ENCODE measurements at regions not wholly inside any gene's neighbourhood (a gene's known extent, or its start where the extent isn't known, plus 50 kb on each side); places are given as distances from the start of the nearest gene placed in this dataset.
"Not testable (repeated sequence)": the region's sequence is repeated elsewhere in the genome, so short reads cannot be mapped to it uniquely, and the experiment has no call there.

DNA sequence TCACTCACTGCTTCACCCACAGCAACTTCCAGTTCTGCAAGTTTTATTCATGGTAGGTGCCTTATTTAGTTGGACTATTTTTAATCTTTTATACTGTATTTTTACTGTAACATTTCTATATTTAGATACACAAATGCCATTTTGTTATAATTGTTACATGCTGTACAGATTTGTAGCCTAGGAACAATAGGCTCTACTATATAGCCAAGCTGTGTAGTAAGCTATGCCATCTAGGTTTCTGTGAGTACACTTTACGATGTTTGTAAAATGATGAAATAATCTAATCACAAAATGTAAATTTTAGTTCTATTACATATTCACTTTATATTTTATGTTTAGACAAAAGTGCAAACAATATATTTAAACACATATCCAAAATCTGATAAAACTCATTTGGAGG lies 1187.8 kb downstream of the TECRL start:
- no peak for DNase-seq

DNA sequence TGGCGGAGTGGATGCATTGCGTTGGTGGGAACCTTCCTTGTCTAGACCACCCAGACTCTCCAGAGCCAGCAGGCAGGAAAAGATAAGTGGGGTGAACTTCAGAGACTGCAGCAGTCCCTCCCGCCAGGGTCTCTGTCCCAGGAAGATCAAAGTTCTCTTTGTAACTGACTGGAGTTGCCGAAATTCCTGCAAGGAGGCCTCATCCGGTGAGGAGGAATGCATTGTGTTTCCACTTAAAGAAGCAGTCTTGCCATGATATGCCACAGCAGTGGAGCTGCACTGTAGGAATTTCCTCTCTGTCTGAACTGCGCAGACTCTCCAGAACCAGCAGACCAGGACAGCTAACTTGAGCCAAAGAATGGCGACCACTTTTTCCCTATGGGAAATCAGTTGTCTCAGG lies 1190.4 kb downstream of the TECRL start:
- no peak for DNase-seq

DNA sequence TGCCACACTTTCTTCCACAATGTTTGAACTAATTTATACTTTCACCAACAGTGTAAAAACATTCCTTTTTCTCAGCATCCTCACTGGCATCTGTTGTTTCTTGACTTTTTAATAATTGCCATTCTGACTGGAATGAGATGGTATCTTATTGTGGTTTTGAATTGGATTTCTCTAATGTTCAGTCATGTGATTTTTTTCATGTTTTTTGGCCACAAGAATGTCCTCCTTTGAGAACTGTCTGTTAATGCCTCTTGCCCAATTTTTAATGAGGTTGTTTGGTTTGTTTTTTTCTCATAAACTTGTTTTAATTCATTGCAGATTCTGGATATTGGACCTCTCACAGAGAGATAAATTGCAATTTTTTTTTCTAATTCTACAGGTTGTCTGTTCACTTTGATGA lies 1195.2 kb downstream of the TECRL start:
- no peak for DNase-seq

DNA sequence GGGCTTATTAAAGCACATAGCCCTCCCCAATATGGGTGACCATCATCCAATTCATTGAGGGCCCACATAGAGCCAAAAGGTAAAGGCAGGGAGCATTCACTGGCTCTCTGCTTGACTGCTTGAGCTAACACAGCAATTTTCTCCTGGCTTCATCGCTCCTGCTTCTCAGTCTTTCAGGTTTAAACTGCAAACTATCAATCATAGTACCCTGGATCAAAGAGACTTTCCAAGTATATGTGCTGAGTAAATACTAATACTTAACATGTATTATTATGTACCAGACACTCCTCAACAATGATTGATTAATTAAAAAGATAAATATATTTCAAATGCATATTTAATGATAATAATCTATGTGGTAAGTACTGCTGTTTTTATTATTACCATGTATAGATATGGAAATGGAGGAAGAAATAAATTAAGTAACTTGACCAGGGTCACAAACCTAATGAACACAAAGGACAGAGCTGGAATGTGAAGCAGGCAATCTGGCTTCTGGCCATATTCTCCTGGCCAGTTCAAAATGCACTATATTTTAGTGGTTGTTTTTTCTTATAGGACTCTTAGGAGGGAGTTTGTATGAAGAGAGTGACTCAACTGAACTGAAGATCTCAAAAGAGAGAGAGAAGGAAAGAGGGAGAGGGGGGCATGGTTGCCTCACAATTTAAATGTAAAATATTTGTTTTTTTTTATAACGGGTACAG lies 1197.3 kb downstream of the TECRL start:
- no peak for DNase-seq

DNA sequence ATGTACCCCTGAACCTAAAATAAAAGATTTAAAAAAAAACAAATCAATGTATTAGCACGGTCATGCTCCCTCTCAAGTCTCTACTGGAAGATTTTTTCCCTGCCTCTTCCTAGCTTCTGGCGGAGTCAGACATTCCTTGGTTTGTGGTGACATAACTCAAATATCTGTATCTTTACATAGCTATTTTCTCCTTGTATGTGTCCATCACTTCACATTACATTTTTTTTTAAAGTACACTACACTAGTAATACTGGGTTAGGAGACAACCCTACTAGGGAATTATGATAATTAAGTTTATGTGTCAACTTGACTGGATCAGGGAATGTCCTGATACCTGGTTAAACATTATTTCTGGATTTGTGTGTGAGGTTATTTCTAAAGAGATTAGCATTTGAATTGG lies 1197.9 kb downstream of the TECRL start:
- DNase-seq = no peak

DNA sequence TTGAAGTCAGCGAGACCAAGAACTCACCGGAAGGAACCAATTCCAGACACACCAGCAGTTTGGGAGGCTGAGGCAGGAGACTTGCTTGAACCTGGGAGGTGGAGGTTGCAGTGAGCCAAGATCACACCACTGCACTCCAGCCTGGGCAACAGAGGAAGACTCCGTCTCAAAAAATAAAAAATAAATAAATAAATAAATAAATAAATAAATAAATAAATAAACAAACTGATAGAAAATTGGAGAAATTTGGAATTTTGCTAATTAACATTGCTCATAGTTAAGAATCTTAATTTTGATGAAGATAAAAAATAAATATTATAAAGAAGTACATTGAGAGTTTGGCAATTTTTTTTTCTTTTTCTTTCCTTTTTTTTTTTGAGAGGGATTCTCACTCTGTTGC lies 1216.2 kb downstream of the TECRL start:
- DNase-seq = not testable (repeated sequence)

DNA sequence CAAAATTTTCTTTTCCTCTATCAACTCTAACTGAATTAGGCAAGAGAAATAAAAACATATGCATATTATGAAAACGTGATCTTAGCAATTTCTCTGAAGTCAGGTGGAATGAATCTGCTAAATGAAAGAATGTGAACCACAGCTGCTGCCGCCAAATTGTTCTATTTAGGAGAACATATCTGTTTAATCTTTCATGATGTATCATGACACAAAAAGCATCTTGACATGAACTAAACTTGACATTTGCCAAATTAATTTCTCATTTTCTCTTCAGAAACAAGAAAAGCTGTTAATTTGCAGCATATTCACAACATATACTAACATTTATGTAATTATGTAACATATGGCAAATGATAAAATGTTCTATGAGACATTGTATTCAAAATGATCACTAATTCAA lies 1237.9 kb downstream of the TECRL start:
- DNase-seq = no peak

DNA sequence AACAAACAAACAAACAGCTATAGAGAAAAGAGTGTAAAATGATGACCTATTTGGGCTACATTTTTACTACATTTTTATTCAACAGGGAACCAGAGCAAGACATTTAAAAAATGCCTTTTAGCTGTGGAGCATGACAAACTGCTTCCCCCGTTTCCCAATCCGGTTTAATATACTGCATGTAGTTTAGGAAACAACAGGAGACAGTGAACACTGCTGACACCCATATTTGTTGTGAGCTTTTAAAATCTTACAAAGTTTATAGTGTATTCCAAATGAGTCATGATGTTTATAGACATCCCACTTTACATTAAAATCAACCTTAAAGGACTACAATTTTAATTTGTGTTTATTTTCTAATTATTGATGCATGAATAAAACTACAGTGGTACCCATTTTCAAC lies 1238.3 kb downstream of the TECRL start:
- DNase-seq = no peak

DNA sequence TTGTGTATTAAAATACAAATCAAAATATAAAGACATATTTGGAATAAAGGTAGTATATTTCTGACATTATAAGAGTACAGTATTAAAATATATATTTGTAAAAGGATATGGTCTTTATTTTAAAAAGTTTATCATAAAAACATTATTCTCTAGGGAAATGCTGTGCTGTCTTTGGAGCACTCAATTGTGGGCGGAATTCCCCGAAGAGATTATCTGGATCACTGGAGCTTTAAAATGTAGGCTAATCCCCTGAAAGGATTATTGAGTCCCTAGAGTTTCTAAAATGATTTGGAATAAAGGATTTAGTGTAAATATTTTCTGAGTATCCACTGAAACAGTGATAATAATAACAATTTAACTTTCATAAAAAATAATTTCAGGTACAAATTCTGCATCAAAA lies 1239.4 kb downstream of the TECRL start:
- DNase-seq = no peak

DNA sequence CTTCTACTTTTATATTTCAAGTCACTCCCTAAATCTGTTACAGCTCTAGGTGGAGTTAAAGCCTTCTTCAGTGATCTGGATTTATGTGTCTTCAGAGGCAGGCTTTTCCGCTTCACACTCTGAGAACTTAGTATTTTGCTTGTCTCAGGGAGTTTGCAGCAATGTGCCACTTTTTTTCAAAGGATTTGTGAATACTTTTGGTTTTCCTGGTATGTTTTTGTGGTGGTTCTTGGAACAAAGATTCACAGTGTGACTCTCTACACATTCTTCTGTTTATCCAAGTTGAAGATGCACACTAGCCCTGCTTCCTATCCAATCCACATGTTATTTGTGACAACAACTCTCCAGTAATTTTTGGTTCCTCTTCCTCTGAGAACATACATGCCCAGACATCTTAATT lies 1253.7 kb downstream of the TECRL start:
- DNase-seq = no peak

DNA sequence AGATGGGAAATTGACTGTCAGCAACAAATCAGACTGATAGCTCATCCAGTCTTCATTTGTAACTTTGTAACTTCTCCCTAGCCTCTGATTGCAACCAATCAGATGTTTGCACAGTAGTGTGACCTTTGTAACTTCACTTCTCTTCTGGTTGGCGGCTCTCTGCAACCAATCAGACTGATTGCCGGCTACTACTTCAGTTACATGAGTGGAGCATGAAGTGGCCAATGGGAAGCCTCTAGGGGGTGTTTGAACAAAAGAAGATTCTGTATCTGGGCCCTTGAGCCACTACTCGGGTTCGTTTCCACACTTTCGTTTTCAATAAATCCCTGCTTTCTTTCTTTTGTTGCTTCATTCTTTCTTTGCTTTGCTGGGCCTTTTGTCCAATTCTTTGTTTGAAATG lies 1285.8 kb downstream of the TECRL start:
- no peak for DNase-seq

DNA sequence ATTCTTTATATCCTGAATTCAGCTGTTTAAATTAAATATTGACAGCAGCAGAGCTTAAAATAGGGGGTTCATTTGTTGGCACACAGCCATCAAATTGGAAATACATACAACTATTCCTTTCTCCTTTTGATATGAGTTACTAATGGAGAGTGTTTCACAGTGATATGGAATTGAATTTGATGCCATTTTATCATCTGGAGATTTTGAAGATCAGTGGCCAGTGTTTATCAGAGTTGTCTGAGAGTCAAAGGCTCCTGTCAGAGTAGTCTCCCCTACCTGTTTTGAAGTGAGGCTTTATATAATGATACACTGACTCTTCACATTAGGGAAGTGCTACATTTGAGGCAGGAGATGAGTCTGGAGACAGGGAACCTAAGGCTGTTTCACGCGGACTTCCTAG lies 1286.3 kb downstream of the TECRL start:
- DNase-seq = no peak

DNA sequence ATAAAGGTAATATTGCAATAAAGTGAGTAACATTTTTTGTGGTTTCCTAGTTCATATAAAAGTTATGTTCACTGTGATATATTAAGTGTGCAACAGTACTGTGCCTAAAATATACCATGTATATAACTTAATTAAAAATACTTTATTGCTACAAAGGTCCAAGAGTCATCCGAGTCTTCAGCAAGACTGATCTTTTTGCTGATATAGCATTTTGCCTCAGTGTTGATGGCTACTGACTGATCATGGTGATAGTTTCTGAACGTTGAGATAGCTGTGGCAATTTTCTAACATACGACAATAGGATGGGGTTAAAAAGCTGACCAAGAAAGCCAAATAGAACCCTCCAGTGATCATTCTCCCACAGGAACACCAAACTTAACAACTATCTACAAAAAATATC lies 1302.7 kb downstream of the TECRL start:
- no peak for DNase-seq

DNA sequence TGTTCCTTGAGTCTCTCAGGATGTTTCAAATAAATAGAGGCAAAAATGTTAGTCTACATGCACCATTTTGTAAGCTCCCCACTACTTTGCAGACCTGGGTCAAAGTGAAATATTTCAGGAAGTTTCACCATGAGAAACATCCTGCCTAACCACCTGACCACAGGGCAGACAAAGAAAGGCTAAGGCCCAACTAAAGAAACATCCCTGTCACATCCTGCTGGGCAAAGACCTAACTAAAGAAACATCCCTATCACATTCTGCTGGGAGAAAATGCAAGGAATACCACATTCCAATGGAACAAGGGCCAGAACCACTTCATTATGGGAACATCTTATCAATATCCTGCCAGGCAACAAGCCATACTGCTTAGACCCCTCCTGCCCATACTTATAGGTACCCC lies 1303.4 kb downstream of the TECRL start:
- DNase-seq = no peak

DNA sequence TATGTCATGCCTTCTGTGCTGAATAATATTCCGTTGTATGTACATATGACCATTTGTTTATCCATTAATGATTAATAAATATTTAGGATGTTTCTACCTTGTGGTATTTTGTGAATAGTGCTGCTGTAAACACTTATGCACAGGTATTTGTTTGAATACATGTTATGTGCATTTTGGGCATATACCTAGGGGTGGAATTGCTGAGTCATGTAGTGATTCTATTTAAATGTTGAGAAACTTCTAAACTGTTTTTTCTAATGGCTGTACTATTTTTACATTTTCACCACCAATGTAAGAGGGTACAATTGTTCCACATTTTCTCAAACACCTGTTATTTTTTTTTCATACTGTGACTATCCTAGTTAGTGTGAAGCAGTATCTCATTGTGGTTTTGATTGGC lies 1318.6 kb downstream of the TECRL start:
- DNase-seq = no peak

DNA sequence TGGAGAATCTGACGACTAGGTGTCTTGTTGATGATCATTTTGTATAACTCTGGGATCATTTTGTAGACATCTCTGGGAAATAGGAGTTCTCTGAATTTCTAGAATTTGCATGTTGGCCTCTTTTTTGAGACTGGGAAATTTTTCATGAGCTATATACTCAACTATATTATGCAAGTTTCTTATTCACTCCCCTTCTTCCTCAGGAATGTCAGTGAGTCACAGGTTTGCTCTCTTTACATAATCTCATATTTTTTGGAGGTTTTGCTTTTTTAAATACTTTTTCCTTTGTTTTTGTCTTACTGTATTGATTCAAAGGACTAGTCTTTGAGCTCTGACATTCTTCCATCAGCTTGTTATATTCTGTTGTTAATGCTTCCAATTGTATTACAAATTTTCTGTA lies 1324.2 kb downstream of the TECRL start:
- DNase-seq = no peak

DNA sequence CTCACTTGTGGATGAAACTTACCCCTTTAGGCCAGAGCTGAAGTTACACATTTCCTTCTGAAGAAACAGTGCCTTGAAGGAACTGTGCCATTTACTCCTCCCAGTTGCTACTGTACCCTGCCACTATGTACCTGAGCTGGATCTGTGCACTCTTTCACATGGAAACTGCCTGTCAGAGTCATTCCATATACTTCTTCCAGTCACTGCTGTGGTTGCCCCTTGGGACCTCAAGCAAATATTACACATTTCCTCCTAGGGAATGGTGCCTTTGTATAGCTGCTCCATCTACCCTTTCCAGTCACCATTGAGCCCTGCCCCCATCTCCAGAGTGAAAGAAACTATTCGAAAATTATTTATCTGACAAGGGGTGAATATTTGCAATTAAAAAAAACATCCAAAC lies 1328.3 kb downstream of the TECRL start:
- no peak for DNase-seq

DNA sequence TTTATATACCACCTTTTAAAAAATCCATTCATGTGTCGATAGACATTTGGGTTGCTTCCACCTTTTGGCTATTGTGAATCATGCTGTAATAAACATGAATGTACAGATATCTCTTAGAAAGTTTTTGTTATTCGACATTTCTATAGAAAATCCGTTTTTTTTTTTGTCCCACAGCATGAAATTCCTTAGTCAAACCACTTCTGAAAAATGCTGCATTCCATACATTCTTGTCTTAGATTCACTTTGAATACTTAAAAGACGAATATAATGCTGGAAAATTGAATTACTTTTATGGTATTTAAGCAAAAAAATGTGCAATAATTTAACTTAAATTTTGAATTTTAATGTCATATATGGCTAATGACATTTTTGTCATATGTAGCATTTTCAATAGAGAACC lies 1345.5 kb downstream of the TECRL start:
- no peak for DNase-seq

DNA sequence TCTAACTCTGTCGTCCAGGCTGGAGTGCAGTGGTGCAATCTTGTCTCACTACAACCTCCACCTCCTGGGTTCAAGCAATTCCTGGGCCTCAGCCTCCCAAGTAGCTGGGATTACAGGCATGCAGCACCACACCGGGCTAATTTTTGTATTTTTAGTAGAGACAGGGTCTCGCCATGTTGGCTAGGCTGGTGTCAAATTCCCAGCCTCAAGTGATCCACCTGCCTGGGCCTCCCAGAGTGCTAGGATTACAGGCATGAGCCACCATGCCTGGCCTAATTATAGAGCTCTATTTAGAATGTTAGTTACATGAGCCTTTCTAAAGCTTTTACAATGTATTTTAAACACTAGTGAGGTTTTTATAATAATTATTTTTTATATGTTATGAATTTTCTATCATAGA lies 1346.4 kb downstream of the TECRL start:
- not testable (repeated sequence) for DNase-seq

DNA sequence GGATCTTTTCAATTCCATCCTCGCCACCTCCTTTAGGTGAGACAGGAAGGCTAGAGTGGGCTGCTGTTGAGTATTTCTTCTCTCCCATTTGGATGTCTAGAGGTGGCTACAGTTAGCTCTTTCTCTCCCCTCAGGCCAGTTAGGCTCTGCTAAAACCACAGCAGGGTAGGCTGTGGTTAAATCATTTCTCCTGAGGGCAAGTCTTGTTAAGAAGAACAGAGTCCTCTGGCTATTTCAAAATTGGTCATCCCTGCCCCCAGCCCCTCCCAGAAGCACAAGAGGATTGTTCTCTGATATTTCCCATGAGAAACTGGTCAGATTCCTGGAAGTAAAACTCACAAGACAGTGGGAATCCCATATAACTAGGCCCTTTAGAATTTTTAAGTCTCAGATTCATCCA lies 1359.5 kb downstream of the TECRL start:
- no peak for DNase-seq

DNA sequence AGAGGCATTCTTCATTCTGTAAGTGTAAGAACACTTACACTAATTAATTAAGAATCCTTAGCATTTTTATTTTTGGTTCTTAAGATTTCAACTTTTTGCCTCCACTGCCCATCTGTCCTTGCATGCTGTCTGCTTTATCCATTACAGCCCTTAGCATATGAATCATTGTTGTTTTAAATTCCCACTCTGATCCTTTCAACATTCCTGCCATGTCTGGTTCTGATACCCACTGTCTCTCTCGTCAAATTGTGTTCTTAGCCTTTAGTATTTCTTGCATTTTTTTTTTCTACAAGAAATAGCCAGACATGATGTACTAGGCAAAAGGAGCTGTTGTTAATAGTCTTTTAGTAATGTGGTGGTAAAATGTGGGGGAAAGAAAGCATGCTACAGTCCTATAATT lies 1360.0 kb downstream of the TECRL start:
- DNase-seq = no peak

DNA sequence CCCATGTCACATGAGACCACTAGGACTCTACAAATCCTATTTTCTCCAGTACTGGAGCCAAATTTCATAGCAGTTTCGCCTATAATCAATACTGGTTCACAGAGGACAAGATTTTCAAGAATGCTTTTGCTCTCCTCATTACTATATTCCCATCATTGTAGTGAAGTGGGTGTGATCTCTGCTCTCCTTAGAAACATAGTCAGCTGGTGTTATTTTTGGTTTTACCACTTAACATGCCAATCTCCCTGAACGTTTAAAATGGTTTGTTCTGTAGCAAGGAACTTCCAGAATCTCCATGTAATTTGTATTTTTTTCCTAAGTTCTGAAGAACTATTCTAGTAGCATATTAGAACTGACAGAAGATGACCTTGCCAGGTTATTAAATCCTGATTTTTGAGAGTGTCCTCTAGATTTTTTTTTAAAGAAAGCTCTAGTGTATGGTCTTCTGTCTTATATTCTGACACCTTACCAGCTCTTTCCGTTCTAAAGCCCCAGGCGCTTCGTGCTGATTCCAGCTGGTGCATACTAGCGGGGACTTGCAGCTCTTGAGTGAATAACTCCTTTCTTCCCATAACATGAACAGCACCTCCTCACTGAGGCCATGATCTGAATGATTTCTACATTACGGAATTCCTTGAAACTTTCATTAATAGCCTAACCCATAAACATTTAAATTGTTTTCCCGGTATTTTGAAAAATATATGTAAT lies 1372.9 kb downstream of the TECRL start:
- DNase-seq = no peak

DNA sequence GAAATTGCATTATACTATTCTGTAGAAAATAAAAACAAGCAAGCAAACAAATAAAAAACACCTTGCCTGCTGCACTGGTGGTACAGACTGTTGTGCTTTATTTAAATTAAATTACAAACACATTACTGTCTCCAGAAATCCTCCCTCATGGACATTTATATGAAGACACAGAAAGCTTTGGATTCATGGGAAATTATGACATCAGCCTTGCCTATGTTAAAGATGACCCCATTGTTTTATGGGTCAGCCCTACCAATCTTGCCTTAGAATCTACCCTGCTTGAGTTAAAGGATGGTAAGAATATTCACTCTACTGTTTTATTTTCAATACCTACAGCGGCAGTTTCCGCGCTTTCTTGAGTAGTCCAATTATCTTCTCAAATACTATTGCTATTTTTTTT lies 1379.9 kb downstream of the TECRL start:
- no peak for DNase-seq

DNA sequence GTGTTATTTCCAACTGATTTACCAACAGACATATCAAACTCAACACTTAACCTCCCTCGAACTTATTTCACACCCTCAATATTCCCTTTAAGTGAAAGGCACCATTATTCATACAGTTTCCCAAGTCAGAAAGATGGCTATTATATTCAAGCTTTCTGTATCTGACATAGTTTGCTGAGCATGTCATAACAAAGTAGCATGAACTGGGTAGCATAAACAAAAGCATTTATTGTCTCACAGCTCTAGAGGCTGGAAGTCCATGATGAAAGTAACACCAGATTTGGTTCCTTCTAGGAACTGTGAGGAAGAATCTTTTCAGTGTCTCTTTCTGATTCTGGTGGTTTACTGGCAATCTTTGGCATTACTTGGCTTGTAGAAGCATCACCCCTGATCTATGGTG lies 1388.6 kb downstream of the TECRL start:
- DNase-seq = no peak

DNA sequence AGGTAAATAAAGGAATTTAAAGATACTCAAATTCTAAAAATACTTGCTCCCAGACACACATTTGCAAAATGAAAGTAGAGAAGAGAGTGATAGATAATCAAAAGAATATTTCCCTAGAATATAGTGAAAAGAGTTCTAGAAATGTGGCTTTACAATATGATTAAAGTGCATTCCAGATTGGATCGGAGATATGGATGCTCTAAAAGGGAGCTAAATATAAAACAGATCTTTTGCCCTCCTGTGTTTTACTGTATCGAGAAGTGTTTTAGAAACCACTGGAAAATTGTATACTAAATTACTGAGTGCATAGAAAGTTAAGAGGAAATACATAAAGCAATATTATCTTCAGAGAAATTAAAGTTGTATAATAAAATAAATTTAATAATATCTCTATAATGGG lies 1392.0 kb downstream of the TECRL start:
- DNase-seq = no peak

All from RPMI8226 (cell line).